ENCODE measurements at regions not wholly inside any gene's neighbourhood (a gene's known extent, or its start where the extent isn't known, plus 50 kb on each side); places are given as distances from the start of the nearest gene placed in this dataset.

- no peaks in the 10 kb centered on the region for H3K79me2 ChIP-seq (ENCODE audit: control insufficient read depth, insufficient read depth, low read length)
- ChIA-PET POLR2A (no interaction called here), CTCF (no interaction called here), RAD21 (ENCODE audit: unreplicated experiment) (no interaction called here), SMC1A (ENCODE audit: uncharacterized antibody, unreplicated experiment) (no interaction called here)
- H2AFZ ChIP-seq (ENCODE audit: control insufficient read depth, low read depth, low read length), result no peak overlapping the region
- FAIRE-seq, result no peak
- H3K36me3 ChIP-seq (ENCODE audit: control insufficient read depth in 2 of 2, insufficient read depth in 2 of 2, low read length in 1 of 2), result no peaks in the 10 kb centered on the region
- WGBS (ENCODE audit: insufficient coverage, insufficient replicate concordance, low lambda C conversion rate, missing lambda C conversion rate), result 11% methylated on average over 3 of the region's 3 CpGs
- no peak overlapping the region for H3K4me3 ChIP-seq
- H4K20me1 ChIP-seq (ENCODE audit: control insufficient read depth, insufficient read depth), result no peaks in the 10 kb centered on the region
- no peak overlapping the region for H3K9ac ChIP-seq (ENCODE audit: control insufficient read depth, insufficient read depth, low read length)
- DNase-seq (ENCODE audit: low read depth, low spot score), result no peak
- H3K4me2 ChIP-seq (ENCODE audit: control insufficient read depth, insufficient read depth), result no peak overlapping the region
- intact Hi-C loops (cut with micrococcal nuclease; ENCODE audit: unreplicated experiment), result no loop called here
- H3K4me1 ChIP-seq (ENCODE audit: control insufficient read depth, insufficient read depth, low read length), result no peaks in the 10 kb centered on the region
- TF ChIP-seq SIN3A (IDR thresholded peaks at IDR 0.05; ENCODE audit: low read depth, low read length), result no peak
- TF ChIP-seq STAT3 (IDR thresholded peaks at IDR 0.05; ENCODE audit: low read depth, low read length), result no peak
- no peak for TF ChIP-seq RAD21 (IDR thresholded peaks at IDR 0.05; ENCODE audit: insufficient read depth, low read depth, low read length)
- H3K27me3 ChIP-seq (replicated peaks in 1 of 2; ENCODE audit: control insufficient read depth in 2 of 2, insufficient read depth in 2 of 2, low read length in 1 of 2), result no peaks in the 10 kb centered on the region
- H3K27ac ChIP-seq (ENCODE audit: control insufficient read depth, insufficient read depth), result no peak overlapping the region
- no peak for ATAC-seq
- no peaks in the 10 kb centered on the region for H3K9me3 ChIP-seq (replicated peaks; ENCODE audit: control insufficient read depth, insufficient read depth, low read length)
- no TSS peak for BruUV-seq (replicated peaks)
- in situ Hi-C loops (cut with MboI), result no loop called here
Observed at GRCh38 chr2:59939236-59939635, 614.2 kb downstream of the BCL11A start.

- Histone ChIP-seq H3K4me1 (ENCODE audit: control insufficient read depth, insufficient read depth, low read length) (no peaks in the 10 kb centered on the region), H3K4me2 (ENCODE audit: control insufficient read depth, insufficient read depth) (no peak overlapping the region), H4K20me1 (ENCODE audit: control insufficient read depth, insufficient read depth) (no peaks in the 10 kb centered on the region), H3K9me3 (replicated peaks; ENCODE audit: control insufficient read depth, insufficient read depth, low read length) (no peaks in the 10 kb centered on the region), H2AFZ (ENCODE audit: control insufficient read depth, low read depth, low read length) (no peak overlapping the region), H3K36me3 (ENCODE audit: control insufficient read depth in 2 of 2, insufficient read depth in 2 of 2, low read length in 1 of 2) (no peaks in the 10 kb centered on the region), H3K27me3 (replicated peaks in 1 of 2; ENCODE audit: control insufficient read depth in 2 of 2, insufficient read depth in 2 of 2, low read length in 1 of 2) (no peaks in the 10 kb centered on the region), H3K27ac (ENCODE audit: control insufficient read depth, insufficient read depth) (no peak overlapping the region), H3K9ac (ENCODE audit: control insufficient read depth, insufficient read depth, low read length) (no peak overlapping the region), H3K4me3 (no peak overlapping the region), H3K79me2 (ENCODE audit: control insufficient read depth, insufficient read depth, low read length) (no peaks in the 10 kb centered on the region)
- CTCF ChIA-PET, result interaction anchor here (0.6 kb wide), 1 partner anchor 435 kb away, joined by 3 read pairs; no protein-coding TSS in a partner anchor
- DNase-seq (ENCODE audit: low read depth, low spot score) (no peak), FAIRE-seq (no peak), ATAC-seq (no peak)
- no TSS peak for BruUV-seq (replicated peaks)
- SMC1A ChIA-PET (ENCODE audit: uncharacterized antibody, unreplicated experiment), result interaction anchor here (0.6 kb wide), 1 partner anchor 77 kb away, joined by 3 read pairs; no protein-coding TSS in a partner anchor
- in situ Hi-C loops (cut with MboI) (no loop called here), intact Hi-C loops (cut with micrococcal nuclease; ENCODE audit: unreplicated experiment) (no loop called here)
- 3% methylated on average over 2 of the region's 2 CpGs for WGBS (ENCODE audit: insufficient coverage, insufficient replicate concordance, low lambda C conversion rate, missing lambda C conversion rate)
- RAD21 ChIA-PET (ENCODE audit: unreplicated experiment), result no interaction called here
- POLR2A ChIA-PET, result no interaction called here
- TF ChIP-seq FOS (IDR thresholded peaks at IDR 0.05; ENCODE audit: borderline replicate concordance, extremely low read depth, insufficient read length) (no peak), HDAC6 (IDR thresholded peaks at IDR 0.05; ENCODE audit: unreplicated experiment) (no peak), MXI1 (IDR thresholded peaks at IDR 0.05; ENCODE audit: low read depth, low read length) (no peak), SMC3 (IDR thresholded peaks at IDR 0.05; ENCODE audit: borderline replicate concordance, low read length) (no peak), PRDM15 (CRISPR knock-in tag; IDR thresholded peaks at IDR 0.05) (no peak), RAD51 (IDR thresholded peaks at IDR 0.05) (no peak)
- TF ChIP-seq, protein P1, sequence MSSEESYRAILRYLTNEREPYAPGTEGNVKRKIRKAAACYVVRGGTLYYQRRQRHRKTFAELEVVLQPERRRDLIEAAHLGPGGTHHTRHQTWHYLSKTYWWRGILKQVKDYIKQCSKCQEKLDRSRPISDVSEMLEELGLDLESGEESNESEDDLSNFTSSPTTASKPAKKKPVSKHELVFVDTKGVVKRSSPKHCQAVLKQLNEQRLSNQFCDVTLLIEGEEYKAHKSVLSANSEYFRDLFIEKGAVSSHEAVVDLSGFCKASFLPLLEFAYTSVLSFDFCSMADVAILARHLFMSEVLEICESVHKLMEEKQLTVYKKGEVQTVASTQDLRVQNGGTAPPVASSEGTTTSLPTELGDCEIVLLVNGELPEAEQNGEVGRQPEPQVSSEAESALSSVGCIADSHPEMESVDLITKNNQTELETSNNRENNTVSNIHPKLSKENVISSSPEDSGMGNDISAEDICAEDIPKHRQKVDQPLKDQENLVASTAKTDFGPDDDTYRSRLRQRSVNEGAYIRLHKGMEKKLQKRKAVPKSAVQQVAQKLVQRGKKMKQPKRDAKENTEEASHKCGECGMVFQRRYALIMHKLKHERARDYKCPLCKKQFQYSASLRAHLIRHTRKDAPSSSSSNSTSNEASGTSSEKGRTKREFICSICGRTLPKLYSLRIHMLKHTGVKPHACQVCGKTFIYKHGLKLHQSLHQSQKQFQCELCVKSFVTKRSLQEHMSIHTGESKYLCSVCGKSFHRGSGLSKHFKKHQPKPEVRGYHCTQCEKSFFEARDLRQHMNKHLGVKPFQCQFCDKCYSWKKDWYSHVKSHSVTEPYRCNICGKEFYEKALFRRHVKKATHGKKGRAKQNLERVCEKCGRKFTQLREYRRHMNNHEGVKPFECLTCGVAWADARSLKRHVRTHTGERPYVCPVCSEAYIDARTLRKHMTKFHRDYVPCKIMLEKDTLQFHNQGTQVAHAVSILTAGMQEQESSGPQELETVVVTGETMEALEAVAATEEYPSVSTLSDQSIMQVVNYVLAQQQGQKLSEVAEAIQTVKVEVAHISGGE (CRISPR knock-in tag; IDR thresholded peaks at IDR 0.05), result no peak
Observed at GRCh38 chr2:59938181-59938580, 615.3 kb downstream of the BCL11A start.

Measured in GM12878 (cell line).